ENCODE measurements at regions not wholly inside any gene's neighbourhood (a gene's known extent, or its start where the extent isn't known, plus 50 kb on each side); places are given as distances from the start of the nearest gene placed in this dataset.

- no peaks in the 10 kb centered on the region for H3K9me3 ChIP-seq (ENCODE audit: insufficient read depth, low read depth, low read length)
- H3K27me3 ChIP-seq (ENCODE audit: insufficient read depth, low read length): no peaks in the 10 kb centered on the region
- H3K36me3 ChIP-seq (ENCODE audit: insufficient read depth, low read depth, low read length): no peaks in the 10 kb centered on the region
- no peak overlapping the region for H3K9ac ChIP-seq (ENCODE audit: low read depth, low read length)
- no peak overlapping the region for H3K4me3 ChIP-seq (ENCODE audit: low read length)
- no peak overlapping the region for H3K27ac ChIP-seq (ENCODE audit: low read length)
- H3K4me1 ChIP-seq (ENCODE audit: insufficient read depth, low read length): no peaks in the 10 kb centered on the region; the same call in 1 of the 2 replicates
These were observed 1008.8 kb downstream of the ADGRL3 start for GRCh38 chr4:62208921-62209320.

- H3K36me3 ChIP-seq (ENCODE audit: insufficient read depth, low read depth, low read length): no peaks in the 10 kb centered on the region
- no peak overlapping the region for H3K9ac ChIP-seq (ENCODE audit: low read depth, low read length)
- H3K4me1 ChIP-seq (ENCODE audit: insufficient read depth, low read length): no peaks in the 10 kb centered on the region
- no peaks in the 10 kb centered on the region for H3K9me3 ChIP-seq (ENCODE audit: insufficient read depth, low read depth, low read length)
- no peak overlapping the region for H3K4me3 ChIP-seq (ENCODE audit: low read length)
- no peaks in the 10 kb centered on the region for H3K27me3 ChIP-seq (ENCODE audit: insufficient read depth, low read length)
- H3K27ac ChIP-seq (ENCODE audit: low read length): no peak overlapping the region
These were observed 1004.0 kb downstream of the ADGRL3 start for GRCh38 chr4:62204136-62204535.

GRCh38 chr4:62199291-62199810 is 999.2 kb downstream of the ADGRL3 start:
- H3K9me3 ChIP-seq (ENCODE audit: insufficient read depth, low read depth, low read length): no peaks in the 10 kb centered on the region
- H3K4me1 ChIP-seq (ENCODE audit: insufficient read depth, low read length): no peaks in the 10 kb centered on the region
- H3K27me3 ChIP-seq (ENCODE audit: insufficient read depth, low read length): no peaks in the 10 kb centered on the region
- H3K4me3 ChIP-seq (ENCODE audit: low read length): no peak overlapping the region
- H3K27ac ChIP-seq (ENCODE audit: low read length): no peak overlapping the region
- no peak overlapping the region for H3K9ac ChIP-seq (ENCODE audit: low read depth, low read length)
- no peaks in the 10 kb centered on the region for H3K36me3 ChIP-seq (ENCODE audit: insufficient read depth, low read depth, low read length)

GRCh38 chr4:62196338-62196737 is 996.2 kb downstream of the ADGRL3 start:
- Histone ChIP-seq H3K9ac (ENCODE audit: low read depth, low read length) (no peak overlapping the region), H3K36me3 (ENCODE audit: insufficient read depth, low read depth, low read length) (no peaks in the 10 kb centered on the region), H3K4me3 (ENCODE audit: low read length) (no peak overlapping the region), H3K27ac (ENCODE audit: low read length) (no peak overlapping the region), H3K27me3 (ENCODE audit: insufficient read depth, low read length) (no peaks in the 10 kb centered on the region), H3K9me3 (ENCODE audit: insufficient read depth, low read depth, low read length) (no peaks in the 10 kb centered on the region), H3K4me1 (ENCODE audit: insufficient read depth, low read length) (no peaks in the 10 kb centered on the region)

DNA sequence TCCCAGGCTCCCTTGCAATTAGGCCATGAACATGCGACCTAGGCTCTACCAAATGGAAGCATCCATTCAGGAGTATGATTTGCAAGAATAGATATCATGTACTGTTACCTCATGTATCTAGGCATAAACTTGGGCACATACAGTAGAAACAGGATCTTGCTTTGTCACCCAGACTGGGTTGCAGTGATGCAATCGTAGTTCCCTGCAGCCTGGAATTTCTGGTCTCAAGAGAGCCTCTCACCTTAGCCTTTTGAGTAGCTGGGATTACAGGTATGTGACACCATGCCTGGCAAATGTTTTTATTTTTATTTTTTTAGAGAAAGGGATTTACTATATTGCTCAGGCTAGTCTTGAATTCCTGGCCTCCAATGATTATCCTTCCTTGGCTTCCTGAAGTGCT is 994.2 kb downstream of the ADGRL3 start:
- H3K4me3 ChIP-seq (ENCODE audit: low read length): no peak overlapping the region
- no peaks in the 10 kb centered on the region for H3K27me3 ChIP-seq (ENCODE audit: insufficient read depth, low read length)
- no peaks in the 10 kb centered on the region for H3K9me3 ChIP-seq (ENCODE audit: insufficient read depth, low read depth, low read length)
- H3K9ac ChIP-seq (ENCODE audit: low read depth, low read length): no peak overlapping the region
- no peaks in the 10 kb centered on the region for H3K36me3 ChIP-seq (ENCODE audit: insufficient read depth, low read depth, low read length)
- H3K4me1 ChIP-seq (ENCODE audit: insufficient read depth, low read length): no peaks in the 10 kb centered on the region
- no peak overlapping the region for H3K27ac ChIP-seq (ENCODE audit: low read length)

- Histone ChIP-seq H3K4me1 (ENCODE audit: insufficient read depth, low read length) (no peaks in the 10 kb centered on the region), H3K9ac (ENCODE audit: low read depth, low read length) (no peak overlapping the region), H3K36me3 (ENCODE audit: insufficient read depth, low read depth, low read length) (no peaks in the 10 kb centered on the region), H3K27me3 (ENCODE audit: insufficient read depth, low read length) (no peaks in the 10 kb centered on the region), H3K4me3 (ENCODE audit: low read length) (no peak overlapping the region), H3K9me3 (ENCODE audit: insufficient read depth, low read depth, low read length) (no peaks in the 10 kb centered on the region), H3K27ac (ENCODE audit: low read length) (no peak overlapping the region)
These were observed 993.6 kb downstream of the ADGRL3 start for GRCh38 chr4:62193761-62194160.

GRCh38 chr4:62191451-62192240 is 991.5 kb downstream of the ADGRL3 start:
- H3K4me3 ChIP-seq (ENCODE audit: low read length): no peak overlapping the region
- H3K9ac ChIP-seq (ENCODE audit: low read depth, low read length): no peak overlapping the region
- no peaks in the 10 kb centered on the region for H3K9me3 ChIP-seq (ENCODE audit: insufficient read depth, low read depth, low read length)
- no peaks in the 10 kb centered on the region for H3K27me3 ChIP-seq (ENCODE audit: insufficient read depth, low read length)
- H3K4me1 ChIP-seq (ENCODE audit: insufficient read depth, low read length): no peaks in the 10 kb centered on the region
- H3K27ac ChIP-seq (ENCODE audit: low read length): no peak overlapping the region
- no peaks in the 10 kb centered on the region for H3K36me3 ChIP-seq (ENCODE audit: insufficient read depth, low read depth, low read length)

GRCh38 chr4:62170235-62170634 is 970.1 kb downstream of the ADGRL3 start:
- Histone ChIP-seq H3K9me3 (ENCODE audit: insufficient read depth, low read depth, low read length) (no peaks in the 10 kb centered on the region), H3K4me3 (ENCODE audit: low read length) (no peak overlapping the region), H3K36me3 (ENCODE audit: insufficient read depth, low read depth, low read length) (no peaks in the 10 kb centered on the region), H3K27me3 (ENCODE audit: insufficient read depth, low read length) (no peaks in the 10 kb centered on the region), H3K9ac (ENCODE audit: low read depth, low read length) (no peak overlapping the region), H3K4me1 (ENCODE audit: insufficient read depth, low read length) (peaks cover 10% of the 10 kb centered on the region), H3K27ac (ENCODE audit: low read length) (no peak overlapping the region)

- H3K4me1 ChIP-seq (ENCODE audit: insufficient read depth, low read length): no peaks in the 10 kb centered on the region; the same call in 1 of the 2 replicates
These were observed 968.6 kb downstream of the ADGRL3 start for GRCh38 chr4:62168681-62169080.

DNA sequence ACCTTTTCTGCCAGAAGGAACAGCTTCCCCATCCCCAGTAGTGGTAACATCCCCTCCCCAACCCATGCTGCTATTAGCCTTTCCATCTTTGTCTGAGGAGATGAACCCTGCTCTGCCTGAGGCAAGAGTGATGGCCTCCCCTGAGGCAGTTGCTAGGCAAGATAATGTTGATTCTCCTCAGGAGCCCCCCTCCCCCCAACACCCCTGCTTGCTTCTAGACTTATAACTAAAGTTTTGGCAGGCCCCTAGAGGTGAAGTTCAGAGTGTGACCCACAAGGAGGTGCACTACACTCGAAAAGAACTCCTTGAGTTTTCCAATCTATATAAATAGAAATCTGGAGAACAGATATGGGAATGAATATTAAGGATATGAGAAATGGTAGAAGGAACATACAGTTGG is 962.5 kb downstream of the ADGRL3 start:
- no peak overlapping the region for H3K9ac ChIP-seq (ENCODE audit: low read depth, low read length)
- H3K4me3 ChIP-seq (ENCODE audit: low read length): no peak overlapping the region
- no peaks in the 10 kb centered on the region for H3K36me3 ChIP-seq (ENCODE audit: insufficient read depth, low read depth, low read length)
- H3K27me3 ChIP-seq (ENCODE audit: insufficient read depth, low read length): no peaks in the 10 kb centered on the region
- no peak overlapping the region for H3K27ac ChIP-seq (ENCODE audit: low read length)
- peaks cover 4% of the 10 kb centered on the region; the same call in 1 of the 2 replicates for H3K9me3 ChIP-seq (ENCODE audit: insufficient read depth, low read depth, low read length)
- no peaks in the 10 kb centered on the region; the same call in 1 of the 2 replicates for H3K4me1 ChIP-seq (ENCODE audit: insufficient read depth, low read length)

More at GRCh38 chr4:62168681-62169080, 968.6 kb downstream of the ADGRL3 start:
- H3K9me3 ChIP-seq (ENCODE audit: insufficient read depth, low read depth, low read length): no peaks in the 10 kb centered on the region
- H3K4me3 ChIP-seq (ENCODE audit: low read length): no peak overlapping the region
- H3K36me3 ChIP-seq (ENCODE audit: insufficient read depth, low read depth, low read length): no peaks in the 10 kb centered on the region
- no peak overlapping the region for H3K27ac ChIP-seq (ENCODE audit: low read length)
- H3K27me3 ChIP-seq (ENCODE audit: insufficient read depth, low read length): no peaks in the 10 kb centered on the region
- H3K9ac ChIP-seq (ENCODE audit: low read depth, low read length): no peak overlapping the region

- no peaks in the 10 kb centered on the region; the same call in 1 of the 2 replicates for H3K4me1 ChIP-seq (ENCODE audit: insufficient read depth, low read length)
- H3K9me3 ChIP-seq (ENCODE audit: insufficient read depth, low read depth, low read length): peaks cover 4% of the 10 kb centered on the region; the same call in 1 of the 2 replicates
- H3K9ac ChIP-seq (ENCODE audit: low read depth, low read length): no peak overlapping the region
- no peak overlapping the region for H3K27ac ChIP-seq (ENCODE audit: low read length)
- no peaks in the 10 kb centered on the region for H3K36me3 ChIP-seq (ENCODE audit: insufficient read depth, low read depth, low read length)
- H3K4me3 ChIP-seq (ENCODE audit: low read length): no peak overlapping the region
- no peaks in the 10 kb centered on the region for H3K27me3 ChIP-seq (ENCODE audit: insufficient read depth, low read length)
These were observed 961.3 kb downstream of the ADGRL3 start for GRCh38 chr4:62161446-62161845.

GRCh38 chr4:62159876-62160275 is 959.8 kb downstream of the ADGRL3 start:
- Histone ChIP-seq H3K36me3 (ENCODE audit: insufficient read depth, low read depth, low read length) (no peaks in the 10 kb centered on the region), H3K27ac (ENCODE audit: low read length) (no peak overlapping the region), H3K4me1 (ENCODE audit: insufficient read depth, low read length) (no peaks in the 10 kb centered on the region; the same call in 1 of the 2 replicates), H3K27me3 (ENCODE audit: insufficient read depth, low read length) (no peaks in the 10 kb centered on the region), H3K9ac (ENCODE audit: low read depth, low read length) (no peak overlapping the region), H3K4me3 (ENCODE audit: low read length) (no peak overlapping the region), H3K9me3 (ENCODE audit: insufficient read depth, low read depth, low read length) (peaks cover 4% of the 10 kb centered on the region; the same call in 1 of the 2 replicates)

Data from iPS-20b (cell line).